PC-9 (cell line): ENCODE measurements at regions not wholly inside any gene's neighbourhood (a gene's known extent, or its start where the extent isn't known, plus 50 kb on each side); places are given as distances from the start of the nearest gene placed in this dataset.

Experiments
- BruUV-seq: library from RNA; stranded (reverse); fragments of 400-500 nt; replicated peaks from 2 replicates; lab custom pipeline; 2021; lab: Mats Ljungman, UMichigan
- CTCF ChIA-PET: fragments of 300-600 bp; sonication (Branson Sonifier 250); formaldehyde crosslinking; loops from one replicate; lab custom pipeline; 2022; ENCODE audit warnings: antibody characterized with exemption; lab: Charles Lee
- POLR2A ChIA-PET: fragments of 300-600 bp; sonication (Branson Sonifier 250); formaldehyde crosslinking; loops from one replicate; lab custom pipeline; 2022; ENCODE audit warnings: antibody characterized with exemption; ENCODE audit not compliant: unreplicated experiment; lab: Charles Lee
- DNase-seq, 2 experiments: peaks; one replicate each; pipeline versions ENCODE4 v3.0.0 to v3.0.0-alpha.2; 2015 to 2022; ENCODE audit warnings: mixed read lengths in 1 of 2
- H2AFZ ChIP-seq: fragments of 200-600 bp; sonication (generic); 2 replicates; pipeline ENCODE4 v1.8.1; 2017; ENCODE audit warnings: antibody characterized with exemption
- H3F3A ChIP-seq: fragments of 200-600 bp; sonication (generic); 2 replicates; pipeline ENCODE4 v1.8.1; 2017; ENCODE audit warnings: antibody characterized with exemption, mild to moderate bottlenecking, low read depth; ENCODE audit not compliant: insufficient read depth
- H3K27ac ChIP-seq: fragments of 200-600 bp; sonication (generic); 2 replicates; pipeline ENCODE4 v1.6.1; 2016; ENCODE audit warnings: mixed run types
- H3K27me3 ChIP-seq: fragments of 200-600 bp; sonication (generic); 2 replicates; pipeline ENCODE4 v1.6.1; 2016; ENCODE audit warnings: low read depth, mixed run types; ENCODE audit not compliant: insufficient read depth
- H3K36me3 ChIP-seq: fragments of 200-600 bp; sonication (generic); 2 replicates; pipeline ENCODE4 v1.6.1; 2016; ENCODE audit warnings: low read depth, mixed run types
- H3K4me1 ChIP-seq: fragments of 200-600 bp; sonication (generic); replicated peaks from 2 replicates; pipeline ENCODE4 v1.6.1; 2016; ENCODE audit warnings: mixed run types; ENCODE audit not compliant: insufficient read depth
- H3K4me2 ChIP-seq: fragments of 200-600 bp; sonication (generic); 2 replicates; pipeline ENCODE4 v1.6.1; 2017; ENCODE audit warnings: mixed run types
- H3K4me3 ChIP-seq: fragments of 200-600 bp; sonication (generic); 2 replicates; pipeline ENCODE4 v1.6.1; 2016; ENCODE audit warnings: mixed run types
- H3K79me2 ChIP-seq: fragments of 200-600 bp; sonication (generic); 2 replicates; pipeline ENCODE4 v1.6.1; 2017; ENCODE audit warnings: low read depth, mixed run types
- H3K9me2 ChIP-seq: fragments of 200-600 bp; sonication (generic); 2 replicates; pipeline ENCODE4 v1.8.1; 2017; ENCODE audit warnings: mild to moderate bottlenecking; ENCODE audit not compliant: insufficient read depth
- H3K9me3 ChIP-seq: fragments of 200-600 bp; sonication (generic); 2 replicates; pipeline ENCODE4 v1.8.1; 2016; ENCODE audit warnings: low read depth; ENCODE audit not compliant: insufficient read depth
- H4K20me1 ChIP-seq: fragments of 200-600 bp; sonication (generic); 2 replicates; pipeline ENCODE4 v1.8.1; 2017; ENCODE audit not compliant: insufficient read depth
- CTCF ChIP-seq: fragments of 200-600 bp; sonication (generic); conservative IDR thresholded peaks from 2 replicates; pipeline ENCODE4 v1.6.1; 2017; ENCODE audit warnings: mixed run types, antibody characterized with exemption, mild to moderate bottlenecking, moderate library complexity
- EZH2 ChIP-seq: fragments of 200-600 bp; sonication (generic); IDR thresholded peaks from 2 replicates; pipeline ENCODE4 v1.8.0; 2017; ENCODE audit warnings: antibody characterized with exemption, low read depth
- intact Hi-C: fragments of 100-400 bp; cut with micrococcal nuclease; formaldehyde crosslinking; loops from one replicate; pipeline ENCODE4 v1.10.0; 2022; ENCODE audit not compliant: unreplicated experiment

- no peaks in the 10 kb centered on the region for H3K79me2 ChIP-seq
Observed at GRCh38 chr2:67532387-67532786, 135.3 kb downstream of the ETAA1 start.

GRCh38 chr2:67534745-67535144 lies 137.6 kb downstream of the ETAA1 start:
- H3K4me2 ChIP-seq: no peak overlapping the region
- H2AFZ ChIP-seq: no peak overlapping the region
- no TSS peak for BruUV-seq
- H3K27ac ChIP-seq: no peak overlapping the region
- intact Hi-C loops: no loop called here
- no peaks in the 10 kb centered on the region for H3F3A ChIP-seq
- no peaks in the 10 kb centered on the region for H3K27me3 ChIP-seq
- no peak for TF ChIP-seq CTCF
- no peak for TF ChIP-seq EZH2
- H3K36me3 ChIP-seq: no peaks in the 10 kb centered on the region
- no peaks in the 10 kb centered on the region for H3K79me2 ChIP-seq
- ChIA-PET POLR2A (no interaction called here), CTCF (no interaction called here)
- H3K9me2 ChIP-seq: no peaks in the 10 kb centered on the region; the same call in 1 of the 2 replicates
- no peaks in the 10 kb centered on the region for H4K20me1 ChIP-seq
- H3K4me1 ChIP-seq: no peaks in the 10 kb centered on the region
- no peak for DNase-seq
- H3K4me3 ChIP-seq: no peak overlapping the region
- H3K9me3 ChIP-seq: no peaks in the 10 kb centered on the region

More at GRCh38 chr2:67532387-67532786, 135.3 kb downstream of the ETAA1 start:
- intact Hi-C loops: no loop called here
- H3K27ac ChIP-seq: no peak overlapping the region
- TF ChIP-seq EZH2 (no peak), CTCF (no peak)
- no peaks in the 10 kb centered on the region for H3K9me3 ChIP-seq
- H3K36me3 ChIP-seq: no peaks in the 10 kb centered on the region
- H3K9me2 ChIP-seq: no peaks in the 10 kb centered on the region
- no TSS peak for BruUV-seq
- H3F3A ChIP-seq: no peaks in the 10 kb centered on the region
- ChIA-PET POLR2A (no interaction called here), CTCF (no interaction called here)
- no peak overlapping the region for H3K4me2 ChIP-seq
- no peak for DNase-seq
- H3K4me1 ChIP-seq: no peaks in the 10 kb centered on the region
- H2AFZ ChIP-seq: no peak overlapping the region
- no peak overlapping the region for H3K4me3 ChIP-seq
- H3K27me3 ChIP-seq: no peaks in the 10 kb centered on the region
- no peaks in the 10 kb centered on the region for H4K20me1 ChIP-seq

- H3K4me1 ChIP-seq: no peaks in the 10 kb centered on the region
- H3K9me3 ChIP-seq: 0 out of 2 replicates have a peak, but pooled peaks cover 4% of the 10 kb centered on the region
- no peaks in the 10 kb centered on the region; the same call in 1 of the 2 replicates for H3K9me2 ChIP-seq
- H3K79me2 ChIP-seq: no peaks in the 10 kb centered on the region
- H3K4me3 ChIP-seq: no peak overlapping the region
- H3K27ac ChIP-seq: no peak overlapping the region
- no peaks in the 10 kb centered on the region for H3F3A ChIP-seq
- BruUV-seq: no TSS peak
- H3K27me3 ChIP-seq: no peaks in the 10 kb centered on the region
- CTCF ChIA-PET: no interaction called here
- H3K4me2 ChIP-seq: no peak overlapping the region
- no peaks in the 10 kb centered on the region for H3K36me3 ChIP-seq
- TF ChIP-seq CTCF (no peak), EZH2 (no peak)
- intact Hi-C loops: no loop called here
- H4K20me1 ChIP-seq: no peaks in the 10 kb centered on the region
- POLR2A ChIA-PET: no interaction called here
- no peak overlapping the region for H2AFZ ChIP-seq
- DNase-seq: no peak
Observed at GRCh38 chr2:67540962-67541361, 143.8 kb downstream of the ETAA1 start.
